ENCODE measurements at regions not wholly inside any gene's neighbourhood (a gene's known extent, or its start where the extent isn't known, plus 50 kb on each side); places are given as distances from the start of the nearest gene placed in this dataset.

DNA sequence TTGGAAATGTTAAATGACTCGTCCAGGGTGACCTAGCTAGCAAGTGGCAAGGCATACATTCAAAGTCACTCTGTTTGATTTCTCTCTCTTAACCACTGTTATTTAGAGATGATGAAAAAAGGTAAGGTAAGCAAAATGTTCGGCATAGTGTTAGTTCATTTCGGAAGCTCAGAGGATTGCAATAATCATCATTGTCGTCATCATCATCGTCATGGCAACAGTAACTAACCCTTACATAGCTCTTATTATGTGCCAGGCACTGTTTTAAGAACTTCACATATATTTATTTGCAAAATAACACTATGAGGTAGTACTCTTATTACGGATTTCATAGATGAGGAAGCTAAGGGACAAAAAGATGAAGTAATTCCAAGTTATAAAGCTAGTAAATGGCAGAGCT lies 292.7 kb upstream of the CXCR4 start:
- Histone ChIP-seq H3K27me3 (ENCODE audit: control insufficient read depth, insufficient read depth, low read length) (peaks cover 22% of the 10 kb centered on the region), H3K4me3 (ENCODE audit: low read depth in 2 of 2, low read length in 2 of 2) (no peak overlapping the region), H3K9me3 (ENCODE audit: control insufficient read depth, insufficient read depth, low read depth, low read length) (no peaks in the 10 kb centered on the region), H3K36me3 (ENCODE audit: control insufficient read depth, insufficient read depth, low read length) (no peaks in the 10 kb centered on the region), H3K4me1 (ENCODE audit: control insufficient read depth, insufficient read depth, low read length) (no peaks in the 10 kb centered on the region), H3K27ac (ENCODE audit: low read length) (no peak overlapping the region)
- in situ Hi-C loops (cut with HindIII; ENCODE audit: low pct_unique_long_range_greater_than_20kb, low sequenced_read_pairs), result no loop called here
- ATAC-seq (no peak), DNase-seq (ENCODE audit: low read depth, low spot score) (no peak)
- POLR2A ChIA-PET, result no interaction called here
- CTCF ChIA-PET, result no interaction called here
- TF ChIP-seq TCF7L2 (IDR thresholded peaks at IDR 0.05; ENCODE audit: low read depth, low read length), result no peak
- TF ChIP-seq, protein P1, sequence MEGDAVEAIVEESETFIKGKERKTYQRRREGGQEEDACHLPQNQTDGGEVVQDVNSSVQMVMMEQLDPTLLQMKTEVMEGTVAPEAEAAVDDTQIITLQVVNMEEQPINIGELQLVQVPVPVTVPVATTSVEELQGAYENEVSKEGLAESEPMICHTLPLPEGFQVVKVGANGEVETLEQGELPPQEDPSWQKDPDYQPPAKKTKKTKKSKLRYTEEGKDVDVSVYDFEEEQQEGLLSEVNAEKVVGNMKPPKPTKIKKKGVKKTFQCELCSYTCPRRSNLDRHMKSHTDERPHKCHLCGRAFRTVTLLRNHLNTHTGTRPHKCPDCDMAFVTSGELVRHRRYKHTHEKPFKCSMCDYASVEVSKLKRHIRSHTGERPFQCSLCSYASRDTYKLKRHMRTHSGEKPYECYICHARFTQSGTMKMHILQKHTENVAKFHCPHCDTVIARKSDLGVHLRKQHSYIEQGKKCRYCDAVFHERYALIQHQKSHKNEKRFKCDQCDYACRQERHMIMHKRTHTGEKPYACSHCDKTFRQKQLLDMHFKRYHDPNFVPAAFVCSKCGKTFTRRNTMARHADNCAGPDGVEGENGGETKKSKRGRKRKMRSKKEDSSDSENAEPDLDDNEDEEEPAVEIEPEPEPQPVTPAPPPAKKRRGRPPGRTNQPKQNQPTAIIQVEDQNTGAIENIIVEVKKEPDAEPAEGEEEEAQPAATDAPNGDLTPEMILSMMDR (IDR thresholded peaks at IDR 0.05), result no peak
- no peak for TF ChIP-seq SIN3A (IDR thresholded peaks at IDR 0.05; ENCODE audit: borderline replicate concordance, insufficient read depth, low read depth, low read length)
- TF ChIP-seq POLR2AphosphoS5 (IDR thresholded peaks at IDR 0.05; ENCODE audit: low read depth, low read length), result no peak
- TF ChIP-seq REST (IDR thresholded peaks at IDR 0.05; ENCODE audit: insufficient read depth in 1 of 2, low read depth in 2 of 2, low read length in 1 of 2), result no peak
- no TSS peak for BruUV-seq (replicated peaks)
- intact Hi-C loops (cut with micrococcal nuclease; ENCODE audit: unreplicated experiment), result no loop called here

GRCh38 chr2:136408795-136409194 lies 290.8 kb upstream of the CXCR4 start:
- ATAC-seq, result no peak
- CTCF ChIA-PET, result no interaction called here
- in situ Hi-C loops (cut with HindIII; ENCODE audit: low pct_unique_long_range_greater_than_20kb, low sequenced_read_pairs) (no loop called here), intact Hi-C loops (cut with micrococcal nuclease; ENCODE audit: unreplicated experiment) (no loop called here)
- Histone ChIP-seq H3K4me1 (ENCODE audit: control insufficient read depth, insufficient read depth, low read length) (no peaks in the 10 kb centered on the region), H3K9me3 (ENCODE audit: control insufficient read depth, insufficient read depth, low read depth, low read length) (no peaks in the 10 kb centered on the region), H3K27me3 (ENCODE audit: control insufficient read depth, insufficient read depth, low read length) (peaks cover 22% of the 10 kb centered on the region), H3K27ac (ENCODE audit: low read length) (no peak overlapping the region), H3K4me3 (ENCODE audit: low read depth in 2 of 2, low read length in 2 of 2) (no peak overlapping the region), H3K36me3 (ENCODE audit: control insufficient read depth, insufficient read depth, low read length) (no peaks in the 10 kb centered on the region)
- BruUV-seq (replicated peaks), result no TSS peak
- no peak for DNase-seq (ENCODE audit: low read depth, low spot score)
- POLR2A ChIA-PET, result no interaction called here
- TF ChIP-seq SIN3A (IDR thresholded peaks at IDR 0.05; ENCODE audit: borderline replicate concordance, insufficient read depth, low read depth, low read length) (no peak), TCF7L2 (IDR thresholded peaks at IDR 0.05; ENCODE audit: low read depth, low read length) (no peak), POLR2AphosphoS5 (IDR thresholded peaks at IDR 0.05; ENCODE audit: low read depth, low read length) (no peak), REST (IDR thresholded peaks at IDR 0.05; ENCODE audit: insufficient read depth in 1 of 2, low read depth in 2 of 2, low read length in 1 of 2) (no peak)
- TF ChIP-seq, protein P1 (IDR thresholded peaks at IDR 0.05), result no peak
